HG03039 (cell line): ENCODE measurements at regions not wholly inside any gene's neighbourhood (a gene's known extent, or its start where the extent isn't known, plus 50 kb on each side); places are given as distances from the start of the nearest gene placed in this dataset.
"Not testable (repeated sequence)": the region's sequence is repeated elsewhere in the genome, so short reads cannot be mapped to it uniquely, and the experiment has no call there.

Experiments
- ATAC-seq: cut with Tn5 transposase; IDR thresholded peaks from one replicate; pipeline ENCODE4 v1.9.1; 2021; ENCODE audit warnings: mild to moderate bottlenecking, moderate library complexity; ENCODE audit not compliant: unreplicated experiment

DNA sequence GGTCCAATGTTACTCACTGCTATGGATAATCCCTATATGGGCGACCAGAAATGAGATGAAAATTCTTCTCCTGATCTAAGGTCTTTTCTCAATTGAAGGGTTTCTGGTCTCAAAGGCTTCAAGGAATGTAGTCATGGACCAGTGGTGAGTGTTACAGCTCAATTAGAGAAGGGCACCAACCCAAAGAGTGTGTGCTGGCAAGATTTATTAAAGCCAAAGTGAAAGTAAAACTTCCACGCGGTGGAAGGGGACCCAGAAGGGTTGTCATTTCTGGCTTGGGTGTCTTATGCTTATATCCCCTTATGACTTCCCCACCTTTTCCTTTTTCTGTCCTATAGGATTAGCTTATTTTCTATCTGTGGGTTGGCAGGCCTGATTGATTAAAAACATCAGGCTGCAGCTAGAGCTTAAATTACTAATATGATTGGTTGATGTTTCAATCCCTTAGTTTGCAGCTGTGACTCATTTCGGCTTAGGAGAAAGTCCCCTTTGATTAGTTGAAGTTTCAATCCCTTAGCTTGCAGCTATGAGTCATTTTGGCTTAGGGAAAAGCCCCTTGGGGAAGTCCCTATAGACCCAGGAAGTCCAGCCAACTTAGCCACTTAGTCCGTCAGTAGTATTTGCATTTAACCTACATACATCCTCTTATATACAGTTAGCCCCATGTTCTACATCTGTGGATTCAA, 179.5 kb upstream of the NLGN4Y start:
- peak; percentile 40 for ATAC-seq

DNA sequence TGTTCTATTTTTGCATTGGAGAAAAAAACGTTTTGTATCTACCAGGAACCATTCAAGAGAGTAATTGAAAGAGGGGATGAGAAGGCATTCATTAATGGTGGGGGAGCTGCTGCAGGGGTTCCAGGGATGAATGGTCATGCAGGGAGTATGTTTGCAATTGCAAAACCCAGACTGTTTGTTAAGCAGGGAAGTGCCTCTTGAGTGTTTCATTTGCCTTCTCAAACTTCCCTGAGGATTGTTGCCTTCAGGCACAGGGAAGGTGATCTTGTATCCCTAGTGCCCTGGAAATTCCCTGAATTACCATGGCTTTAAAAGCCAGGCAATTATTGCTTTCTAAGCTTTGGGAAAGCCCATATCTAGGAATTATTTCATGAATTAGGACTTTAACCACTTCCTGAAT, 172.7 kb upstream of the NLGN4Y start:
- no peak for ATAC-seq

DNA sequence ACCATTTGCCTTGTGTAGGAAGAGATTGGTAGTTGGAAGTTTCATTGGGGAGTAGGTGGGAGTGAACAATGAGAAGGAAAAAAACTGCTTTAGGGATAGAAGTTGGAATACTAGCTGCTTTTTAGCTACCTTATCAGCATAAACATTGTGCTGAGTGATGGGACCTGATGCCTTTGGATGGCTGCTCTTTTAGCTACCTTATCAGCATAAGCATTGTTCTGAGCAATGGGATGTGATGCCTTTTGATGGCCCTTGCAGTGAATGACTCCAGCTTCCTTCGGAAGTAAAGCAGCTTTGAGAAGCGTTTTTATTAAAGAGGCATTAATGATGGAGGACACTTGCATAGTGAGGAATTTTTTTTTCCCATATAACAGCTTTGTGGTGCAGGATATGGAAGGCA, 168.2 kb upstream of the NLGN4Y start:
- no peak for ATAC-seq

DNA sequence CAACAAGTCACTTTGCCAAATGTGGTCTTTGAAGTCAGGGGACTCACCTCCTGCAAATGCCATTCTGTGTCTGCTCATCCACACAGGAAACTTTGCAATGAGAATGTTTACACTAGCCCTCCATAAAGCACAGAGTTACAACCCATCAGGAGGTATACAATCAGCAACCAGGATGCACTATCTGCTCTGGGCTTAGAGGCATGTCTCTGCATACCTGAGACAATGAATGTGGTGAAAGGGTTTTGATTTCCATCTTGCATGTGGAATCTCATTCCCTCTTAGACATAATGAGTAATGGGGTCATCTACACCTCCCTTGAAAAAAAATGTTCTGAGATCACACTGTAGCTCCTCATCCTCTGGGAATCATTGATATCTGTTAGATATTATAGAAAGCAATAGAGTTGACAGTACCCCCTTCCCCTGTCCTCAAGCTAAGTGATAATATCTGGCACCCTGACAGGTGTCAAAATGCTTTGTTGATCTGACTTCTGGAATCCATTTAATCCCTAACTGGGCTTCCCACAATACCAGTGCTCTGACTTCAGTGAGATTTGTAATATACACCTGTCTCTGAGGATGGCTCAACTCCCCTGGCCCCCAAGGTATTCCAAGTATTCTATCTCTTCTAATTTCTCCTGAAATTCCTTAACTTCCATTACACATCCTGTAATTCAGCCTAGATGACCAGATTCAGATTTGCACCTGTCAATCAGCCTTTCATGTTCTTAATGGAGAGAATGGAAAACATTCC, 163.4 kb upstream of the NLGN4Y start:
- ATAC-seq, result no peak

DNA sequence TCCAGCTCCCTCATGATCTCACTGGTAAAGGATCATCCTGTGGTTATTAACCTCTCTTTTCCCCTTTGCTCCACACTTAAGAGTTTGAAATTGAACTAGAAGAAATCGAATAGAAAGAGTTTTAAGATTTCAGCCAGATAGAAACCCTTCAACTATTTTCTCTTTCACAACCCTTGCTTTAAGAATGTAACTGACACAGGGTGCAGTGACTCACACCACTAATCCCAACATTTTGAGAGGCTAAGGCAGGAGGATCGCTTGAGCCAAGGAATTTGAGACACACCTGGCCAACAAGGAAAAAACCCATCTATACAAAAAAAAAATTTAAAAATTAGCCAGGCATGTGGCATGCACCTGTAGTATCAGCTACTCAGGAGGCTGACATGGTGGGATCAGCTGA, 150.7 kb upstream of the NLGN4Y start:
- no peak for ATAC-seq

DNA sequence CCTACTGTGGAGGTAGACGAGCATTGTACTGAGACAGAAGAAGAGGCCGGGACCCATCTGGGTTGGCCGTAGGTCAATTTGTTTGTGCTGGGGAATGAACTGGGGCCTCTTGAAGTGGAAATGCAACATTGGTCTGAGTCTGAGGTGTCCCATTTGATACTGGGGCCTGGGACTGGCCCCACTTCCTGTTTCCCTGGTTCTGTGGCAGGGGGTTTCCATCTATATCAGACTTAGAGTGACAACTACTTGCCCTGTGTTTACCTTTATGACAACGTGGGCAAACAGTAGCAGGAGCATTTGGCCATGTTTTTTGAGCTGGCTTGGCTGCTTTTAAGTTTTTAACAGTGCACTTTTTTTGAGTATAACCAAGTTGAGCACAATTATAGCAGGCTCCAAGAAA, 146.1 kb upstream of the NLGN4Y start:
- no peak for ATAC-seq

DNA sequence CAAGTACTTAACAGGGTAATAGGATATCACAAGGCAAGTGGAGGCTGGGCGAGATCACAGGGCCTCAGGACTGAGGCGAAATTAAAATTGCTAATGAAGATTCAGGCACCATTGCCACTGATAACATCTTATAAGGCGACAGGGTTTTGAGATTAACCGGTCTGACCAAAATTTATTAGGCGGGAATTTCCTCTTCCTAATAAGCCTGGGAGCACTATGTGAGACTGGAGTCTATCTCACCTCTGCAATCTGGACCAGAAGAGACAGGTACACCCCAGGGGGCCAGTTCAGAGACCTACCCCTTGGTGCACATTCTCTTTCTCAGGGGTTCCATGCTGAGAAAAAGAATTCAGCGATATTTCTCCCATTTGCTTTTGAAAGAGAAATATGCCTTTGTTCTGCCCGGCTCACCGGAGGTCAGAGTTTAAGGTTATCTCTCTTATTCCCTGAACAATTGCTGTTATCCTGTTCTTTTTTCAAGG, 113.7 kb upstream of the NLGN4Y start:
- not testable (repeated sequence) for ATAC-seq

DNA sequence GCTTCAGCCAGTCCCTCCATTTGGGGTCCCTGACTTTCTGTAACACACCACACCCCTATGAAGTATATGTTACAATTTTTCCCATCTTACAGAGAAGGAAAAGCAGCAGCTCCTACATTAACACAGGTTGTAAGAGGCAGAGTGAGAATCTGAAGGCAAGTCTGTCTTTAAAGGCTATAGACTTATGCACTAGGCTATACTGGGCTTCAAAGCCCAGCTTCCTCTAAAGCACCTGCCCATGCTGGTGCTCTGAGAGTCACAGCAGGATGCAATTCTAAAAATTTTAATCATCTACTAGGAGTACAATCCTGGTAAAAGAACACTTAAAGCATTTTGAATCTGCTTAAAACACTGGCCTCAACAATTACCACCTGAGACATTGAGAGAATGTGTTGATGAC, 113.0 kb upstream of the NLGN4Y start:
- no peak for ATAC-seq

DNA sequence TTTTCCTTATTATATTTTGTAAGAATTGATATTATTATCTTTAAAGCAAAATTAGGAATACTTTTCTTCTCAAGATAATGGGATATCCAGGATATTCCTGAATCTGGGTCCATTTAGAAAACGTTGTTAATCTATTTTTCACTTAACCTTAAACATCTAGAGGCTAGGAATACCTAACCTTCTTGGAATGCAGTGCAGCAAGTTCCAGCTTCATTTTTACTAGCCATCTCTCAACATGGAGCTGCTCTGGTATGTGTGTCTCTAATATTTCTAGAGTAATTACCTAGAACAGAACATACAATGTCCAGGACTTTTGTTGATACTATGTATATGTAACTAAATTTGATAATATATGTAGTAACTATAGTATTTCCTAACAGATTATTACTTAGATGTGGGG, 87.8 kb upstream of the NLGN4Y start:
- ATAC-seq, result no peak

DNA sequence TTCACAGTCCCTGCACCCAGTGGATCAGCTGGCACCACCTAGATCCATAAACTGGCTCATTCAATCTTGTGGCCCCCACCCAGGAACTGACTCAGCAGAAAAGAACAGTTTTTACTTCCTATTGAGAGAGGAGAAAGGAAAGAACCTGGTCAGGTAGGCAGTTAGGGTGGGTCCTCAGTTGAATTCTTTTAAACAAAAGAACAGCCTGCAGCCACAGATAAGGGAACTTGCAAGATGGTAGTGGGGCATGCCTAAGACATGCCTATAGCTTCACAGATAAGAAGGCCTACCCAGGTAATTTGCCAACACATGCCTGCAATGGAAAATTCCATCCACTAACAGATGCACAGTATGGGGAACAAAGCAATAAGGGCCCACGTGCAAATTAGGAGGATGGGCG, 86.7 kb upstream of the NLGN4Y start:
- no peak for ATAC-seq

DNA sequence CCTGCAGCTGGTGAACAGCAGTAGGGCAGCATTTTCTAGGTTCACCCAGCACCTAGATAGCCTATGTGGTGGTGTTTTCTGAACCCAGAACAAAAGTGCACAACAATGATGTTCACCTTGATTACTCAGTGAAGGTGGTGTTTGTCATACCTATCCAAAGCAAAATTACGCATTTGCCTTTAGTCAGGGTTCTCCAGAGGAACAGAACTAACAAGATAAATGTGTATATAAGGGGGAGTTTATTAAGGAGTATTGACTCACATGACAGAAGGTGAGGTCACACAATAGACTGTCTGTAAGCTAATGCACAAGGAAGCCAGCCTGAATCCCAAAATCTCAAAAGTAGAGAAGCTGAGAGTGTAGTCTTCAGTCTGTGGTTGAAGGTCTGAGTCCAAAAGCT, 85.9 kb upstream of the NLGN4Y start:
- ATAC-seq, result no peak

DNA sequence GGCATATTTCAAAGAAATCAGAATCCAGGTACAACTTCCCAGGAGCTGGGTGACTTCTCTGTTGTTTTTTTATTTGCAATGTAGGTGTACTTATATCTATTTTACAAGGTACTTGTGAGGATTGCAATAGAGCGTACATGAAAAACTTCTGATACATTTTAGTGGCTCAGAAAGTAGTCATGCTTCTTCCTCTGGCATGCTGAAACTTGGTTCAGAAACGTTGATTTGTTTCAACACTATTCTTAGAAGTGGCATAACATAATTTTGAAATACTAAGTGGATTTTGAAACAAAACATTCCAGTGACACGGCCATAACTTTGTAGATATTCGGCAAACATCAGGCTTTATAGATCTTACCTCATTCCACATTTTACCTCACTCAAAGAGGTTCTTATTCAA, 79.8 kb upstream of the NLGN4Y start:
- ATAC-seq, result no peak

DNA sequence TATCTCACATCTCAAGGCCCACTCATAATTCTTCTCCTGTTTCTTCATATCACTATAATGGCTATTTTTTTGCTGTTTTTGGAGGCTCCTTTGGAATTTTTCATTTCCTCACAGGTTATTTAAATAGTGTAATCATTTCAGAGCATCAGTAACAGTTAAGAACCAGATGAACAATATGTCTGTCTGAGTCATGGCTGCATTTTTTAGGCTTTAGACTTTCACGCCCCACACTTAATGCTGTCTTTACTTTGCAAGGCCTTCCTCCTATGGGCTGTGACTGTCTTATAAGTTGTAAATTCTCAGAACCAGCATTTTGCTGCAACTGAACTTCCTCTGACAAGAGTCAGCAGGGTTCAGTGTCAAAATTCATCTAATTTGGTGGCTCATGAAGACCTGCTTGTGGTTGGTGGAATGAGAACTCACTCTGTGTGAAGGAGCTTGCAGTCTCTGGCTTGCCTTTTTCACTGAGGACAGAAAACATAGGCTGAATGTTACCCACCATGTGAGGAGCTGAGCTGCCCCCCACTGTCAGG, 56.1 kb upstream of the NLGN4Y start:
- ATAC-seq, result no peak

DNA sequence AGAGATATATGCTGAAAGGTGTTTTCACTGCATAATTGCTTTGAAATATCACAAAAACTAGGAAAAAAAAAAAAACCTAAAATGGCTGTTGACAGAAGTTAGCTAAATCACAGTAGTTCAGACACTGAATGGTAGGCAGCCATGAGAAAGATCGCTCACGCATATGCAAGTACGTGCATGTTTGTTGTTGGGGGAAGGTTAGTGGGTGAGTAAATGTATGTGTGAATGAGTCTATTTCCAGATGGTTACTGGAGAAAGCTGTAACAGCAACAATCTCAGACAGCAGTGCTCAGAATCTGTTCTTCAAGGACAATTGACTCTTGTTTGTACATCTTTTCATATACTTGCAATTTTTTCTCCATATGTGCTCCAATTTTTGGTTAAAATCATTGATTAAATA, 51.9 kb upstream of the NLGN4Y start:
- ATAC-seq, result no peak

DNA sequence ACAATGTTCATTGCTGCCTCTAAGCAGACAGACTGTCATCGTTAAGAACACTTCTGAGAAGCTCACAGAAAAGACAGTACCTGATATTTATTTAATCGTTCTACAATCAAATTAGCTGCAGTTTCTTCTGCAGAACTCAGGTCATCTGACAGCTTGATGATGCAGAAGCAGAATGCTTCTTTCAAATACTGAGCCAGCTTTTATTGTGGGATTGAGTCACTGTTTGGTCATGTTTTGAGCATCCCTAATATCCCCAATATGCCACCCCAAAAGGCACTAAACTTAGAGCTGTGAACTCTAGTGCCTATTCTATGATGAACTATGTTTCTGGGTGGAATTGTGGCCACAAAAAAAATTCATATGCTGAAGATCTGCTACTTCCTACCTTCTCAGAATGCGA, 51.0 kb upstream of the NLGN4Y start:
- no peak for ATAC-seq
